Esophagus muscularis mucosa (tissue), 4 donors: ENCODE measurements at regions not wholly inside any gene's neighbourhood (a gene's known extent, or its start where the extent isn't known, plus 50 kb on each side); places are given as distances from the start of the nearest gene placed in this dataset.

Experiments
- CTCF ChIP-seq, 3 experiments: fragments of 200-600 bp in 2 of 3; fragments of 450-650 bp in 1 of 3; sonication (generic) in 2 of 3; IDR thresholded peaks; one replicate each; pipeline ENCODE4 v1.5.1; 2017 to 2019; ENCODE audit warnings: antibody characterized with exemption in 3 of 3, mild to moderate bottlenecking in 2 of 3, moderate library complexity in 1 of 3
- EP300 ChIP-seq: sonication (generic); formaldehyde crosslinking; IDR thresholded peaks from one replicate; pipeline ENCODE4 v1.6.1; 2017; ENCODE audit warnings: antibody characterized with exemption
- POLR2A ChIP-seq: fragments of 450-650 bp; IDR thresholded peaks from one replicate; pipeline ENCODE4 v1.6.1; 2017; ENCODE audit warnings: antibody characterized with exemption, moderate library complexity, mild to moderate bottlenecking, low read depth
- POLR2AphosphoS5 ChIP-seq, 2 donors: sonication (generic); formaldehyde crosslinking; IDR thresholded peaks; one replicate each; pipeline ENCODE4 v1.6.1; 2017; ENCODE audit warnings: antibody characterized with exemption in 2 of 2

GRCh38 chr5:93329756-93330155 is 251.3 kb downstream of the NR2F1-AS1 start:
- TF ChIP-seq CTCF (IDR thresholded peaks at IDR 0.05): no peak
- no peak for TF ChIP-seq POLR2AphosphoS5 (IDR thresholded peaks at IDR 0.05)
- no peak for TF ChIP-seq POLR2A
- no peak for TF ChIP-seq EP300
